HG03097 (cell line): ENCODE measurements at regions not wholly inside any gene's neighbourhood (a gene's known extent, or its start where the extent isn't known, plus 50 kb on each side); places are given as distances from the start of the nearest gene placed in this dataset.

Source experiments
- ATAC-seq: cut with Tn5 transposase; IDR thresholded peaks from one replicate; pipeline ENCODE4 v1.9.1; 2021; ENCODE audit not compliant: unreplicated experiment, low FRiP score

DNA sequence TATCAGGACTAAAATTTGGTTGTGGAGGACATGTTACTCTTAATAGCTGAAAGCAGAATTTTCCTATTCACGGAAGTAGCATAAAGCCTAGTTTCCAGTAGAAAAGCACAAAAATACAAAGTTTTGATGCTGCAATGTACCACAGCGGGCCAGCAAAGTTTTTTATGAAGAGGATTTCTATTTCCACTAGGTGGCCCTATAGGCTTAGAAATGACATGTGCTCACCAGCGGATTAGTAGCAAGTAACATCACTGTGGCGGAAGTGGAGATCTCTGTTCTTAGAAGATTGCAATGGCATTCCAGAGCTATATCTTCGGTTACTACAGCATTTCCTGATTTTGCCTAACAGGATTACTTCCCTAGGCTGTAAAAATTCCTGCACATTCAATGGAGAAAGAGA lies 1219.0 kb upstream of the EYS start:
- ATAC-seq: no peak

DNA sequence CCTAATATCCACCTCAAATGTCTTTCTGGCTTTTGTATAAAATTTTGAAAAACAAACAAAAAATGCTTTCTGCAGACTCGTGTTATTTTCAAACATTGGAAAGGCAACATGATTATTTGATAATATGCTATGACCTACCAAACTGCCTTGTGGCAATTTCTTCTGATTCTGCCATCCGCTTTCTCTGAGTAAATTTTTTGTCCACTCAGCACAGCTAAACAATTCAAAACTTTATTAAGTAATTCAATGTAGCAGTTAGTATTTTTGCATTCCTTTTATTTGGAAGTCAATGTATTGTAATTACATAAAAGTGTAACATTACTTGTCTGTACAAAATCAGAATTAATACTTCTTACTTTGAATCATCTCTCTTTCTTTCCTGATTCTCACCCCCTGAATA lies 1206.6 kb upstream of the EYS start:
- ATAC-seq: no peak

DNA sequence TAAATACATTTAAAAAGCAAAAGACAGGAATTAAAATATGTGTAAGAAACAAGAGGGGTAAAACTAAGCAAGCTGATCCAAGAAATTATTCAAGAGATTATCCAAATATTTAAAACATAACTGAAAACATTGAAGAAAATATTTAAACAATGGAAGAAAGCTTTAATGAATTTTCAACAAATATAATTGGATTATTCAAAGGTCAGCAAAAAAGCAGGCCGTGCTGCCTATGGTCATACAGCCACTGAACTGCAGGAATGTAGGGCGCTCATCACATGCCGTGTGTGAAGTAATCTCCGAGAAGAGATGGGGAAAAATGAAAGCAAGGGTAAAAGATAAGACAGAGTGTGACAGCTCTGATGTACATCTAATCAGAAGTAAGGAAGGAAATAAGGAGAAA lies 1195.4 kb upstream of the EYS start:
- ATAC-seq: no peak

DNA sequence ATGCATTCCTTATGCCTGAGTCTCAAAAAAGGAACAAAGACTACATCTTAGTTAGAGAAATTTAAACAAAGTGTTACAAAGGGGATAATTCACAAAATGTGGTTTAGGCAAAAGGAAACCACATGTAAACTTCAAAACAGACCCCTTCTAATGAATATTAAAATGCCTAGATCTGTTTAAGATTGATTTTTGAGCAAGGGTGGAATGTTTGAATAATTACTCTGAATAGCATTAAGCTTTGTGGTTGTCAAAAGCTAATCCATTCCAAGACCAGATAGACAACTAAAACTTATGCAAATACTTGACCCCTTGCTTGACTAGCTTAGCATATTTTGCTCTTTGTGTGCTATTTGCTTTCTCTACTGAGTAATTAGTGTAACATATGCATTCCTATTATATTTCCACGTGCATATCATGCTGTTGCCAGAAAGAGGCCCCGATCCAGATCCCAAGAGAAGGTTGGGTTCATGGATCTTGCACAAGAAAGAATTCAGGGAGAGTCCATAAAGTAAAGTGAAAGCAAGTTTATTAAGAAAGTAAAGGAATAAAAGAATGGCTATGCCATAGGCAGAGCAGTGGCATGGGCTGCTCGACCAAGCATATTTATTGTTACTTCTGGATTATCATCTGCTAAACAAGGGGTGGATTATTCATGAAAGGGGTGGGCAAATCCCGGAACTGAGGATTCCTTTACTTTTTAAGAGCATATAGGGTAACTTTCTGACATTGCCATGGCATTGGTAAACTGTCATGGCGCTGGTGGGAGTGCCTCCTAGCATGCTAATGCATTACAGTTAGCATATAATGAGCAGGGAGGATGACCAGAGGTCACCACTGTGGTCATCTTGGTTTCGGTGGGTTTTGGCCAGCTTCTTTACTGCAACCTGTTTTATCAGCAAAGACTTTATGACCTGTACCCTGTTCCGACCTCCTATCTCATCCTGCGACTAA lies 1193.4 kb upstream of the EYS start:
- no peak for ATAC-seq

DNA sequence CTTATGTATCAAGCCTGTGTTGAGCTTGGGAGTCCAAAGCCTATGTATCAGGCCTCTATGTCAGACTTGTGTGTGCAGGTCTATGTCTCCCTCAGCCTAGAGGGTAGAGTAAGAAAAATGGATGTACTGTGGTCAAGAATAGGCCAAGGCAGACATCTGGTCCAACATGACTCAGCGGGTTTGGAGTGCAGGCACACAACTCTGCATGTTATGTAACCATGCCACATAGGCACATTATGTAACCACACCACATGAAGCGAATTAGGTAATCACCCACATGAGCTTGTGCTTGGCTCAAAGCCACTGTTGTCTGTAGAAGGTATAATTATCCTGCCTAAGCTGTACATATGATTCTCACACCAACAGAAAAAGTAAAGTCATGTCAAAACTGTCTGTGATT lies 1190.5 kb upstream of the EYS start:
- no peak for ATAC-seq

DNA sequence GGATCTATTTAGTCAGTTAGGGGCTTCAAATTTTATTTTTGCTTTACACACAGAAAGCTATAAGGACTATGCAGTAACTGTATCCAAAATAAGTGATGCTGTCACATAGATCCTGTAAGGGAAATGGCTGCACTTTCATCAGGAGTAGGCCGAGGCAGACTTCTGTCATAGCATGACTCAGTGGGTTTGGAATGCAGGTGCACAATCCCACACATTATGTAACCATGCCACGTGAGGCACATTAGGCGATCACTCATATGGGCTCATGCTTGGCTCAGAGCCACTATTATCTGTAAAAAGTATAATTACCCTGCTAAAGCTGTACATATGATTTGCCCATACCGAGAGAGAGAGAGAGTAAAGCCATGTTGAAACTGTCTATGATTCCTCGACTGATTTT lies 1189.4 kb upstream of the EYS start:
- ATAC-seq: no peak

DNA sequence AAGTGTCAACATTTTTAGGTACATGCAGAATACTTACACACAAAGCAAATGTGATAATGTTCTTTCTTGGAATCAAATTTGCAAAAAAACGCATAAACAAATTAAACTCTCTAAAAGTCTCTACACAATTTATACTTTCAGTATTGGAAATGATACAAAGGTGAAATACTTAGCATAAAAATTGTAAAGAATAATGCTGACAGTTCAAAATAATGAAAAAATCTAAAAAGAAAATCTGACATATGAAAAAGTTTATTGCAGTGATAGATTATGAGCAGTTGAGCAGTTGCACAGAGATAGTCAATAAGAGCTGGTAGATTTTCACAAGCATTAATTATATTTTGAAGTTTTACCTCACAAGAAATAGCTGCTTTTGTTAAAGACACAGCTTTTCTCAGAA lies 1176.4 kb upstream of the EYS start:
- ATAC-seq: no peak

DNA sequence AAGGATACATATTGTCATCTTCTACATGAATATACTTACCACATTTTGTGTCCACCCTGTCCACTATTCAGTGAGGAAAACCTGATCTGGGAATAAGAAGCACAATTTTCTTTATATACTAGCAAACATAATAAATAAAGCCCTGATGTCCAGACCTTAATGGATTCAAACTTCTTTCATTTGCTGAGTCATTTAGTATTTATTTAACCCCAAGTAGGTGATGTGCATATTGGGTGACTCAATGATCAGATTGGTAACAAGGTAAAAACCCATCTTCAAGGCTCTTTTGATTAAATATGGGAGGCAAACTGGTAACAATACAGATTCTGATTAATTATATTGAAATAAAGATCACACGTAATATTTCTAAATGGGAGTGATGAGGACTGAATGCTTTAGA lies 1159.8 kb upstream of the EYS start:
- no peak for ATAC-seq

DNA sequence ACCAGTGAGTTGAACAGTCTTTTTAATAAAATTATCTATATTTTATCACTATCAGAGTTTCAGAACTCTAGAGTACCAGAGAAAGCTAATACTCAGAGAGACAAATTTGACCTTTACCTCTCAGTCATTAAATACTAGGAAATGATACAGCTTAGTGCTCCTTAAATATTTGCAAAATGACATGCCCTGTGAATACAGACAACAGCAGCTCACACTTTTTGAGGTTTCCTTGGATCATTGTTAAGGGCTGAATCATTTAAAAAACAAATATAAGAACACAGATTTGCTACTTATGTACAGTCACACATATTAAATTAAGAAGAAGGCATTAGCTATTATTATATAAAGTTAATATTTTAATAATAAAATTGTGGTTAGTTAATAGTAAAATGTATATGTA lies 1158.7 kb upstream of the EYS start:
- no peak for ATAC-seq

DNA sequence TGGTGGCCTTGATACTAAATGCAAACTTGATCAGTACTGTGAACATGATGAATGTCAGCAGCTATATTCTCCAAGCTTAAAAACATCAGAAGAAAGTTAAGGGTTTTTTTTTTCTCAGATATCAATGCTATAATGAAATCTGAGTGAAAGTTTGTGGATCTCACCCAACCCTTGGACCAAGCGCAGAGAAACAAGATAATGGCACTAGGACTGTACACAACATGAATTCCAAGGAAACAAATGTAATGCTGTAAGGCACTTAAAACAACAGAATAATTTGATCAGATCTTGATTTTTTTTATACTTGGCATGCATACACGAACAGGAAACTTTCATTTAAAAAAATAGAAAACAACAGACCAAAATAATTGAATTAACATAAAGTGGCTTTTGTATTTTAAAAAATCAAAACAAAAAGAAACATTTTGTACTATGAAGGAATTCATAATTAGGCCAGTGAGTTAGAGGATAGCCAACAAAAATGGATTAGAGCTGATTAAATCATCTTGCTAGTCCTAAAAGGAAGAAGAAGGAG lies 1154.0 kb upstream of the EYS start:
- ATAC-seq: no peak

DNA sequence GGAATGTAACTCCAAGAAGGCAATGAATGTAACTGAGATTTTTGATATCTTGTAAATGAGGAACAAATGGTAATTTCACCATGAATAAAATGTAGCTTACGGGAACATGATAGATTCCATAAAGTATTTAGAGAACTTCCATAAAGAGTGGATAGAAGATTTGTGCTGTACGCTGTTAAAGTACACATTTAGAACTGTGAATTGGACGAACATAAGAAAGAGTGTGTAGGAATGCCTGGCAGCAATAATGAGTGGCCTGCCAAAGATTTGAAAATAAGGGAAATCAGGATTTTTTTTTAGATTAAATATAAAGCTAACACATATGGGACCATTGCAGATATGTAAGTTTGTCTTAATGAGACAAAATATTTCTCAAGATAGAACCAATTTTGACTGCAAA lies 1153.3 kb upstream of the EYS start:
- ATAC-seq: no peak

DNA sequence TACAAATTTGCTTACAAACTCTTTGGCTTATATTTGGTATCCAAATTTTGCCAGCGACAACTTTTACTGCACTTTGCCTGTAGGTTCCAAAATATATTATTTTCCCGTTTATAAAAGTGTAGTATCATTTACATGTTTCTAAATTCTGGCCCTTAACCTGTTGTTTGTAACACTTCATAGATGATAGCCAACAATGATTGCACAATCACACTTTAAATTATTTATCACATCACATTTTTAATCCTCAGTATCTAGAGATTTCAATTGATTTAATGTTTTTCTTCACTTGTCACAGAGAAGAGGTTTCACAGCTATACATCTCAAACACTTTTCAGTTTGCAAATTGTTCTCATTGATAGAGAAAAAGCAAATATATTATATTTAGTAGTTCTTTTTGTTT lies 1151.2 kb upstream of the EYS start:
- no peak for ATAC-seq

DNA sequence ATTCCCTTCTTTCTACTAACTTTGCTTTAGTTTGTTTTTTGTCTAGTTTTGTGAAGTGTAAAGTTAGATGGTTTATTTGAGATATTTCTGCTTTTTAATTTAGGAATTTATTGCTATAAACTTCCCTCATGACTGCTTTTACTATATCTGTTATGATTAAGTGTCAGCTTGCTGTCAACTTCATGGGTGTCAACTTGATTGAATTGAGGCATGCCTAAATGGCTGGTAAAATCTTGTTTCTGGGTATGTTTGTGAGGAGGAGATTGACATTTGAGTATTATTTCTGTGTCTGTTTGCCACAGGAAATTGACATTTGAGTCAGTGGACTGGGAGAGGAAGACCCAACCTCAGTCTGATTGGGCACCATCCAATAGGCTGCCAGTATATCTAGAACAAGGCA lies 1147.0 kb upstream of the EYS start:
- ATAC-seq: no peak

DNA sequence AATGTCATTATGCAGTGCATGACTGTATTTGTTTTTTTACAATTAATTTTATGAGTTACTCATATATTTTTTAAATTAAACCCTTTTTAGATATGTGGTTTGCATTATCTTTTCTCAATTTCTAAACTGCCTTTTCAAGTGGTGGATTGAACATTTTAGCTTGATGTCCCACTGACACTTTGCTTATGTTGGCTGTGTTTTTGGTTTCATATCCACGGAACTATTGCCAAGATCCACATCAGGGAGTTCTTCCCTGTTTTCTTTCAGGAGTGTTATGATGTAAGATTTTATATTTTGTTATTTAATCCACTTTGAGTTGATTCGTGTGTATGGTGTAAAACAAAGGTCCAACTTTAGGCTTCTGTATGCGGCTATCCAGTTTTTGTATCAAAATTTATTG lies 1144.9 kb upstream of the EYS start:
- no peak for ATAC-seq

DNA sequence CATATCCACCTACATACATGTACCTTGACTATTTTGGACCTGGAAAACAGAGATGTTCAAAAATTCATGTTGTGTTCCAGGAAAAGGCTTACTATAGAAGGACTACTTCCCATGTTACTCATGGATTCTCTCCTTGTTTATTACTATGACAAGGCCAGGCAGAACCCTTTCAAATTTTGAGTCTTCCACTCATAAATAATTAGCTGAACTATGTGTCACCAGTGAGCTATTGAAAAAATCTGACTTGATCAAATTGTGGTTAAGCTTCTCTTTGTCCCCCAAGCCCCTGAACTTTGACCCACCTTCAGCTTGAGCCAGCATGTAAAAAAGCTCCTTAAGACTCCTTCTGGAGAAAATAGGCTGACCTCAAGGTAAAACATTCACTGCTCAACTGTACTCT lies 1142.8 kb upstream of the EYS start:
- no peak for ATAC-seq

DNA sequence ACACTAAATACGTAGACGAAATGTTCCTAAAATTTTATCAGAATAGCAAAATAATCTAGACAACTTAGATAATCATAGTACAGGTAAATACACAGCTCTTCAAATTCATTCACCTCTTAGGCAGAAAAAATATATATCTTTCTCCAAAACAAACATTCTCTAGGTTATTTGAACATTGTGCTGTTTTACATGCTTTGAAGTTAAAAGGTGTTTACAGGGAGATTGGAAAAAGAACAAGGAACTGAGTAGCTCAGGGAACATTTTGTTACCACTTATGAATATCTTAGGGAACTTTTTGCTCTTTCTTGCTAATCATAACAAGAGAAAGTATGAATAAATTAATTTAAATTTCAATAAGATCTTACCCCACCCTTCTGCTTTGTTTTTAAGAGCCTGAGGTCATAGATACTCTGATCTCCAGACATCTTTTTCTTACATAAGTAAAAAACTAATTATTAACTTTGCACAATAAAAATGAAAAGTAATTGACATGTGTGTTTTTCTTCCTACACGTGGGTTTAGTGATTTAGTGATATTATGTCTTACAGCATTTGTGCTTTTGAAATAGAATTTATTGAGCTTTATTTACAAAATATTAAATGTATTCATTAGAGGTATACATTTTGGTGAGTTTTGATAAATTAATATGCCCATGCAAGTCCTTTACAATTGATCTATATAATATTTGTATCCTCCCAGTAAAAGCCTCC lies 1141.4 kb upstream of the EYS start:
- ATAC-seq: no peak

DNA sequence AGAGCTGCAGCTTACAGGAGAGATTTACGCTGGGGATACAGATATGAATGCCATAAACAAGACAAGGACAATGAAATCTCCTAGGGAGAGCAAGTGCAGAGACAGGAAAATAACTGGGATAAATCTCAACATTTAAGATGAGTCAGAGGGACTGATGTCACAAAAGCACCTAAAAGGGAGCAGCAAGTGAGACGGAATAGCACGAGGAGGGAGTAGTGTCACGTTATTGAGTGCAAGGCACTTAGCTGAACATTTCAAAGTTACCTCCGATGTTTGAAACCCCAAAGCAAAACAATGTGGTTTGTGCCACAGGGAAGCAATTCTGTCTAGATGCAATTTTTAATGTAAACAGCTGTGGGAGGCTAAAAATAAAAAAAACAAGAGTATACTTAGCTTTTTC lies 1131.7 kb upstream of the EYS start:
- no peak for ATAC-seq

DNA sequence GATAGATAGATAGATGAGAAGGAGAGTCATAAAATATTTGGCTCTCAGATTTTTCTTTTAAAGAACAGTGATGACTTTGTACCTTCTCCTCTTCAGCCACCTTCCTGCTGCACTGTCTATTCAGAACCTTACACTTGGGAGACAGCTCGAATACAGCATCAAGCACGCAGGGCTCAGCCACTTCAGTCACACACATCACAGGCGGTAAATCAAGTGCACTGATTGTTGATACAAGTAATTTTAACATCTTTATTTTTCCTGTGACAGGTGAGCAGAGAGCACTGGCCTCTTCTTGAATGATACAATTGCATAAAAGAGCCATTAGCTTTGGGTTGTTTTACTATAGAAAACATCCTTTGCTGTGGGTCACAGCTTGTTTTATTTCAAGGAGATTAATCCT lies 1118.5 kb upstream of the EYS start:
- ATAC-seq: no peak

DNA sequence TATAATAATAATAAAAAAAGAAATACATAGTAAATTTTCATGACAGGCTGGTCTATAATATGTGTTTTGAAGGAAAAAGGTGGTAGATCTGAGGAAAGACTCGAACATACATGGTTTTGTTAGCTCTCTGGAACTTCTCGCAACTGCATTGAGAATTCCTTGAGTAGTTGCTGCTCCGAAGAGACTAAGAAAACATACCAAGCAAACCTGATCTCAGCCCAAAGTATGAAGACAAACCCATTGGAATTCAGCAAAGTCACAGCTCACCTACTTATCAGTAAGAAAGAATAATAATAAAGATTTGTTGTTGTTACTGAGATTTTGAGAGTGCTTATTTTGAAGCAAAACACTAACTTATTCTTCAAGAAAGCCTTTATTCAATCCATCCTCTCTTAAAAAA lies 1107.1 kb upstream of the EYS start:
- ATAC-seq: no peak

DNA sequence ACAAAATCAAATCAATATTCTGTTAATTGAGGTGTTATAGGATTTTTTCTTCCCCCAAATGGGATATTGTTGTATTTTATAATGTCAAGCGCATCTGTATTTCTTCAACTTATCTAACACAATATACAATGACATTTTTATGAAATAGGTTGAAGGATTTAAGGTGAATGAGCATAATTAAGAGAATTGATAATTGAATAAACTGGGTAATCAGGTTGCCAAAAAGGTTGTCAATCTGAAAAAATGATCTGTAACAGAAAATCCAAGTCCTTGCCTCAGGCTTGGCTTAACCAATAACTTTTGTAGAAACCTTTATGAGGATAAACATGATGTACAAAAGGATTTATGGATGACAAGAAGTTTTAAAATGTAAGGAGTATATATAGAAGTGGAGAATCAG lies 1101.7 kb upstream of the EYS start:
- ATAC-seq: no peak

DNA sequence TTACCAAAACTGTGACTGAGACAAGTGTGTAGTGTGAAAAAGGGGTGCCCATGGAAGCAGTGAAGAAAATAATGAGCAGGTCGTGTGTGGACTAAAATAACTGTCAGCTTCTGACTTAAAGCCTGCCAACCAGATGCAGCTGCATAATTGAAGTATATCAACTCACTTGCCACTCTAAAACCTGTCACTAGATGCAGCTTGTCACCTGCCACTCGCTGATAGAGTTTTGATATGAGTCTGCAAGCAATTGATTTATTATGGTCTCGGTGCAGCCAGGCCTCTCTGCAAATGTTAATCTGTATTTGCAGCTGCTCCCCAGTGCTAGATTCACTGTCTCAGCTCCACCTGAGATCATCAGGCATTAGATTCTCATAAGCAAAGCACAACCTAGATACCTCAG lies 1090.0 kb upstream of the EYS start:
- no peak for ATAC-seq

DNA sequence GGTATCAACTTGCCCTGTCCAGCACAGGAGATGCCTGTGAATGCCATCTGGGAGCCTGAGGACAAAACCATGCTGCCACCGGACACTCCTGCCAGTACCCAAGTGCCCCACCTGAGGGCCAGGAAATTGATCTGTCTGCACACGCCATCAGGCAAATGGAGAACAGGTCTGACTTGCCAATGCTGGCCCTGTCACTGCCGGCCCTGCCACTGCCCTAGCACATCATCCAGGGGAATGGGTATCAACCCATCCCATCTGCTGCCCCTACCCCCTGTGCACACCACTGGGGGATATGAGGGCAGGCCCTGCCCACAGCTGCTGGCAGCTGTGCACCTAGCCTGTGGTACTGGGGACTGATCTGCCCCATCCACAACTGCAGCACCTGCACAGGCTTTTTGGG lies 1081.6 kb upstream of the EYS start:
- no peak for ATAC-seq
